ENCODE measurements at regions not wholly inside any gene's neighbourhood (a gene's known extent, or its start where the extent isn't known, plus 50 kb on each side); places are given as distances from the start of the nearest gene placed in this dataset.

- TF ChIP-seq GATA2 (IDR thresholded peaks at IDR 0.05; ENCODE audit: low read depth, low read length), result no peak
- TF ChIP-seq GATA3 (IDR thresholded peaks at IDR 0.05; ENCODE audit: low read depth, low read length), result no peak
Measured at GRCh38 chr12:90216020-90216552, 507.4 kb upstream of the ATP2B1 start.

Measured in SH-SY5Y (cell line).